ENCODE measurements at regions not wholly inside any gene's neighbourhood (a gene's known extent, or its start where the extent isn't known, plus 50 kb on each side); places are given as distances from the start of the nearest gene placed in this dataset.

- WGBS, 4 donors, result 71 to 83% (median 76%) methylated on average over 4 of the region's 4 CpGs
- Histone ChIP-seq H3K4me3 (no peak overlapping the region), H3K4me1 (replicated peaks in 1 of 2) (peaks cover 0 to 15% of the 10 kb centered on the region in 2 donors), H3K9me3 (replicated peaks in 1 of 3) (no peaks in the 10 kb centered on the region), H3K27ac (no peak overlapping the region), H3K27me3 (no peaks in the 10 kb centered on the region), H3K36me3 (replicated peaks in 1 of 2) (no peaks in the 10 kb centered on the region)
- DNase-seq, result no peak
- no peak for TF ChIP-seq POLR2A (IDR thresholded peaks at IDR 0.05)
- no peak for TF ChIP-seq CTCF (IDR thresholded peaks at IDR 0.05)
- intact Hi-C loops (cut with DNase I), result no loop called here
Measured at GRCh38 chr6:81812401-81812800, 59.9 kb upstream of the TENT5A start.

DNA sequence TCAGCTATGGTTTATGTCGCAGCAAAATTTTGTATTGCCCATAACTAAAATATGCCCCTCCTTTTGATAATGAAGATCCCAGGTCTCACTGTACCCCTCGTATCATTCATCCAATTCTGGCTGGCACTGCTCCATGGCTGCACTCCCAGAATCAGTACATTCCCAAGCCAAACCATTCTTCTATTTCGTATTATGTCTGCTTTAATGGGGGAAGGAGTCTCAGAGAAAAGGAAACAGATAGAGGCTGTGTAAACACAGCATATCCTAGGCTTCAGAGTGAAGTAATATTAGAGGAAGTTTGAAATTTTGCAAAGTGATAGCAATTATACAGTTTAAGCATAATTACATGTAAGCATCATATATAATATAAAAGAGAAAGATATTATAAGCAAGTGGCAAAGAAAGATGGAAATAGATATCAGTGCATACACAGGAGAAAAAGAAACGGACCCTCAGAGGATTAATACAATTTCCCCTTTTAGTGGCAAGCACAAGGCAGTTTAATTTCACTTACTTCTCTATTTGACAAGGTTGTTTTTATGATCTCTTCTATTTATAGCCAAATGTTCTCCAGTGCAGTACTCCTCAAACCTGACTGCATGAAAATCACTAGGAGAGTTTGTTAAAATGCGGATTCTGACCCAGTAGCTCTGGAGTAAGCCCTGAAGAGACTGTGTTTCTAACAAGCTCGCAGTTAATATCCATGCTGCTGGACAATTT is 56.5 kb upstream of the TENT5A start:
- H3K4me1 ChIP-seq (replicated peaks in 1 of 2), result peaks cover 0 to 15% of the 10 kb centered on the region in 2 donors

GRCh38 chr6:81806793-81807565 is 54.5 kb upstream of the TENT5A start:
- no peak for DNase-seq
- H3K4me1 ChIP-seq (replicated peaks in 1 of 2), result peaks cover 0 to 15% of the 10 kb centered on the region in 2 donors
- no peak overlapping the region for H3K27ac ChIP-seq
- H3K4me3 ChIP-seq, result no peak overlapping the region
- no peaks in the 10 kb centered on the region for H3K36me3 ChIP-seq (replicated peaks in 1 of 2)
- no peaks in the 10 kb centered on the region for H3K9me3 ChIP-seq (replicated peaks in 1 of 3)
- TF ChIP-seq POLR2A (IDR thresholded peaks at IDR 0.05), result no peak
- no peak for TF ChIP-seq CTCF (IDR thresholded peaks at IDR 0.05)
- no peaks in the 10 kb centered on the region for H3K27me3 ChIP-seq
- WGBS, 4 donors, result 91 to 95% (median 94%) methylated on average over 8 of the region's 8 CpGs
- intact Hi-C loops (cut with DNase I), result no loop called here

More for the DNA sequence above, 56.5 kb upstream of the TENT5A start:
- intact Hi-C loops (cut with DNase I), result no loop called here
- peak overlapping the region in 2 of 5 donors; percentile 24 to 74 for H3K27ac ChIP-seq
- H3K9me3 ChIP-seq (replicated peaks in 1 of 3), result no peaks in the 10 kb centered on the region
- WGBS, 4 donors, result 39 to 50% (median 44%) methylated on average over 6 of the region's 6 CpGs
- peak overlapping the region in 1 of 4 donors; percentile 32 for H3K4me3 ChIP-seq
- TF ChIP-seq CTCF (IDR thresholded peaks at IDR 0.05), result no peak
- TF ChIP-seq POLR2A (IDR thresholded peaks at IDR 0.05), result no peak
- no peaks in the 10 kb centered on the region for H3K36me3 ChIP-seq (replicated peaks in 1 of 2)
- H3K27me3 ChIP-seq, result no peaks in the 10 kb centered on the region
- DNase-seq, result peak in 1 of 7 donors; percentile 6

GRCh38 chr6:81802356-81802755 is 49.9 kb upstream of the TENT5A start:
- Histone ChIP-seq H3K4me1 (replicated peaks in 1 of 2) (no peaks in the 10 kb centered on the region), H3K4me3 (no peak overlapping the region), H3K27me3 (no peaks in the 10 kb centered on the region), H3K36me3 (replicated peaks in 1 of 2) (no peaks in the 10 kb centered on the region), H3K9me3 (replicated peaks in 1 of 3) (no peaks in the 10 kb centered on the region), H3K27ac (no peak overlapping the region)
- intact Hi-C loops (cut with DNase I), result no loop called here
- DNase-seq, result no peak
- TF ChIP-seq CTCF (IDR thresholded peaks at IDR 0.05) (no peak), POLR2A (IDR thresholded peaks at IDR 0.05) (no peak)
- 82 to 98% (median 86%) methylated on average over 4 of the region's 4 CpGs for WGBS, 4 donors

Small RNA genes lying in the stretch of these regions (small RNA-seq; reads per million reads assigned to genes)
- gene AL360157.1, result 0 reads per million in 2 donors
